Islet precursor cell (in vitro differentiated cells): ENCODE measurements at regions not wholly inside any gene's neighbourhood (a gene's known extent, or its start where the extent isn't known, plus 50 kb on each side); places are given as distances from the start of the nearest gene placed in this dataset.
"Not testable (repeated sequence)": the region's sequence is repeated elsewhere in the genome, so short reads cannot be mapped to it uniquely, and the experiment has no call there.

ENCODE experiments used
- DNase-seq: peaks from one replicate; pipeline ENCODE4 v3.0.0-alpha.2; 2018

- DNase-seq, result no peak
Observed at GRCh38 chr7:15848901-15849300, 162.4 kb upstream of the MEOX2 start.

GRCh38 chr7:15848362-15848761 is 161.9 kb upstream of the MEOX2 start:
- DNase-seq, result no peak

- DNase-seq, result peak; percentile 55
Observed at GRCh38 chr7:15845868-15846267, 159.4 kb upstream of the MEOX2 start.

- DNase-seq, result no peak
Observed at GRCh38 chr7:15845461-15845860, 159.0 kb upstream of the MEOX2 start.

- DNase-seq, result peak; percentile 88
Observed at GRCh38 chr7:15839416-15840100, 153.1 kb upstream of the MEOX2 start.

GRCh38 chr7:15838265-15838664 is 151.8 kb upstream of the MEOX2 start:
- DNase-seq, result no peak

GRCh38 chr7:15837306-15837950 is 150.9 kb upstream of the MEOX2 start:
- no peak for DNase-seq

GRCh38 chr7:15836651-15837050 is 150.2 kb upstream of the MEOX2 start:
- no peak for DNase-seq

GRCh38 chr7:15836041-15836440 is 149.6 kb upstream of the MEOX2 start:
- no peak for DNase-seq

- DNase-seq, result no peak
Observed at GRCh38 chr7:15834446-15834845, 148.0 kb upstream of the MEOX2 start.

GRCh38 chr7:15832996-15833395 is 146.5 kb upstream of the MEOX2 start:
- DNase-seq, result no peak

- DNase-seq, result no peak
Observed at GRCh38 chr7:15831606-15832005, 145.1 kb upstream of the MEOX2 start.

- no peak for DNase-seq
Observed at GRCh38 chr7:15829691-15830090, 143.2 kb upstream of the MEOX2 start.

- no peak for DNase-seq
Observed at GRCh38 chr7:15828881-15829280, 142.4 kb upstream of the MEOX2 start.

GRCh38 chr7:15821484-15822427 is 135.3 kb upstream of the MEOX2 start:
- DNase-seq, result no peak

- DNase-seq, result no peak
Observed at GRCh38 chr7:15820319-15820718, 133.8 kb upstream of the MEOX2 start.

- DNase-seq, result no peak
Observed at GRCh38 chr7:15816835-15817426, 130.4 kb upstream of the MEOX2 start.

GRCh38 chr7:15813448-15813847 is 127.0 kb upstream of the MEOX2 start:
- no peak for DNase-seq

- not testable (repeated sequence) for DNase-seq
Observed at GRCh38 chr7:15810383-15810782, 123.9 kb upstream of the MEOX2 start.

GRCh38 chr7:15809936-15810335 is 123.5 kb upstream of the MEOX2 start:
- DNase-seq, result not testable (repeated sequence)

GRCh38 chr7:15805891-15806290 is 119.4 kb upstream of the MEOX2 start:
- DNase-seq, result no peak

- DNase-seq, result no peak
Observed at GRCh38 chr7:15802425-15802824, 115.9 kb upstream of the MEOX2 start.

GRCh38 chr7:15801551-15801950 is 115.1 kb upstream of the MEOX2 start:
- peak; percentile 91 for DNase-seq
